ENCODE measurements at regions not wholly inside any gene's neighbourhood (a gene's known extent, or its start where the extent isn't known, plus 50 kb on each side); places are given as distances from the start of the nearest gene placed in this dataset.

GRCh38 chr6:163634211-163635171 lies 220.0 kb downstream of the QKI start:
- H3K36me3 Mint-ChIP-seq: peaks cover 2% of the 10 kb centered on the region
- no peak overlapping the region for H3K27ac Mint-ChIP-seq
- peaks cover 14% of the 10 kb centered on the region for H3K27me3 Mint-ChIP-seq
- no peak overlapping the region for H3K4me3 Mint-ChIP-seq
- H3K4me1 Mint-ChIP-seq: no peaks in the 10 kb centered on the region
- H3K9me3 Mint-ChIP-seq: no peaks in the 10 kb centered on the region

GRCh38 chr6:163630991-163631390 lies 216.5 kb downstream of the QKI start:
- peaks cover 2% of the 10 kb centered on the region for H3K36me3 Mint-ChIP-seq
- H3K4me1 Mint-ChIP-seq: no peaks in the 10 kb centered on the region
- H3K27ac Mint-ChIP-seq: no peak overlapping the region
- no peak overlapping the region for H3K4me3 Mint-ChIP-seq
- H3K27me3 Mint-ChIP-seq: peaks cover 15% of the 10 kb centered on the region
- no peaks in the 10 kb centered on the region for H3K9me3 Mint-ChIP-seq

GRCh38 chr6:163630572-163630971 lies 216.1 kb downstream of the QKI start:
- no peak overlapping the region for H3K27ac Mint-ChIP-seq
- H3K4me1 Mint-ChIP-seq: no peaks in the 10 kb centered on the region
- H3K27me3 Mint-ChIP-seq: peaks cover 16% of the 10 kb centered on the region
- no peak overlapping the region for H3K4me3 Mint-ChIP-seq
- no peaks in the 10 kb centered on the region for H3K9me3 Mint-ChIP-seq
- H3K36me3 Mint-ChIP-seq: peaks cover 2% of the 10 kb centered on the region

- H3K36me3 Mint-ChIP-seq: peaks cover 2% of the 10 kb centered on the region
- H3K4me1 Mint-ChIP-seq: no peaks in the 10 kb centered on the region
- H3K4me3 Mint-ChIP-seq: no peak overlapping the region
- H3K9me3 Mint-ChIP-seq: no peaks in the 10 kb centered on the region
- H3K27me3 Mint-ChIP-seq: peaks cover 16% of the 10 kb centered on the region
- no peak overlapping the region for H3K27ac Mint-ChIP-seq
Measured at GRCh38 chr6:163630096-163630495, 215.6 kb downstream of the QKI start.
